Erythroblast (primary cell): ENCODE measurements at regions not wholly inside any gene's neighbourhood (a gene's known extent, or its start where the extent isn't known, plus 50 kb on each side); places are given as distances from the start of the nearest gene placed in this dataset.
A peak's percentile ranks its signal among the peaks of the same experiment; 100 is the strongest.

Experiments
- DNase-seq, 2 experiments: peaks; one replicate each; lab custom pipeline; 2025; lab: John Stamatoyannopoulos, UW
- GATA1 ChIP-seq: IDR thresholded peaks from 2 replicates; pipeline ENCODE4 v1.6.1; 2011; ENCODE audit warnings: low read depth, mild to moderate bottlenecking, control low read depth, low read length, moderate library complexity
- POLR2A ChIP-seq: IDR thresholded peaks from 2 replicates; pipeline ENCODE4 v1.6.1; 2011; ENCODE audit warnings: mild to moderate bottlenecking, low read length

- peak; percentile 14 to 18 for DNase-seq
- TF ChIP-seq GATA1, result no peak
- no peak for TF ChIP-seq POLR2A
These were observed 194.8 kb downstream of the MIAT start for GRCh38 chr22:26852176-26852575.

DNA sequence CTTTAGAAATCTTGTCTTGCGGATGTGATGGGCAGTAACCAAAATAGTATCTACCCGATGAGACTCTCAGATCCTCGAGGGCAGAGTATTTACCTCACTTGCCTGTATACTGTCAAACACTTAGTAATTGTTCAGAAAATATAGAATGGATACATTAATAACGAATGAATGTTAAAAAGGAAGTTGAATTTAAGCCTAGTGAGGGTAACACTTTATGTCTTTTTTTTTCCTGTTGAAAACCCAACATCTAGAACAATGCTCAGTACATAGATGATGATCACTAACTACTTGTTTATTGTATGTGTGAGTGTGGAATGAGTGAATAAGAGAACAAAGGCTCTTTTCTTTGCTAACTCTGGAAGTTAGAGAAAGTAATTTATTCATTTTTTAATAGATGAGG lies 195.7 kb downstream of the MIAT start:
- no peak for TF ChIP-seq POLR2A
- no peak for TF ChIP-seq GATA1
- DNase-seq, result no peak

DNA sequence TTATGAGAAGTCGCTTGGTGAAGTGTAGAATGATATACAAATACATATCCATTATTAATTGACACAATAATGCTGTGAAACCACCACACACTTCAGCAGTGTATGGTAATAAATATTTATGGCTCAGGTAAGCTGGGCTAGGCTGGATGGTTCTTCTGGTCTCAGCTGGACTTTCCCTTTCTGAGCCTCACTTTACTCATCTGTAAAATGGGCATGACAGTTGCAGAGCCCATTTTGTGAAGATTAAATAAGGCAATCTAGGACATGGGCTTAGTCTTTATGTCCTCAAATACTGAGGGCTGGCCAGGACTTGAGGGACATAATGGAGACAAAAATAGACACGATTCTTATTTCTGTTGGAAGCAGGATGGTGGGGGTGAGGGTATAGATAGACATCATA lies 196.1 kb downstream of the MIAT start:
- DNase-seq, result no peak
- TF ChIP-seq POLR2A (no peak), GATA1 (no peak)

DNA sequence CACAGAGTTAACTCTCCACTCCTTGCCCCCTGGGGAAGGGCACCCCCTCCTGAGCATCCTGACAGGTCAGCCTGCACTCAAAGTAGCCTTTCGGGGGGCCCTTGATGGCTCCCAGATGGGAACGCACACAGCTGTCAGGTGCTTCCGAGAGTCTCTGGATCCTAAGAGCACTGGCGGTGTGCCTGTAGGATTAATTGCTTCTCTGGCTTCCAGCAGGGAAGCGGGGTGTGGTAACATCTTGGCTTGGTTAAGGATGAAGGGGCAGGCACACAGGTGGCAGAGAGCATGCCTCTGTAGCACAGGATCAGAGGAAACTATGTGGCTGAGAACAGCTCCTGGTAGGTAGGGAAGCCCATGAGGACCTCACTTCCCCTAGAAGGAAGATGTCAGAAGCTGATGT lies 199.8 kb downstream of the MIAT start:
- no peak for TF ChIP-seq POLR2A
- no peak for TF ChIP-seq GATA1
- DNase-seq, result no peak

- TF ChIP-seq GATA1 (no peak), POLR2A (no peak)
- DNase-seq, result peak in 1 of 2 experiments; percentile 11
These were observed 202.9 kb downstream of the MIAT start for GRCh38 chr22:26860301-26860700.

- DNase-seq, result no peak
- TF ChIP-seq GATA1, result no peak
- no peak for TF ChIP-seq POLR2A
These were observed 207.6 kb downstream of the MIAT start for GRCh38 chr22:26865021-26865420.

DNA sequence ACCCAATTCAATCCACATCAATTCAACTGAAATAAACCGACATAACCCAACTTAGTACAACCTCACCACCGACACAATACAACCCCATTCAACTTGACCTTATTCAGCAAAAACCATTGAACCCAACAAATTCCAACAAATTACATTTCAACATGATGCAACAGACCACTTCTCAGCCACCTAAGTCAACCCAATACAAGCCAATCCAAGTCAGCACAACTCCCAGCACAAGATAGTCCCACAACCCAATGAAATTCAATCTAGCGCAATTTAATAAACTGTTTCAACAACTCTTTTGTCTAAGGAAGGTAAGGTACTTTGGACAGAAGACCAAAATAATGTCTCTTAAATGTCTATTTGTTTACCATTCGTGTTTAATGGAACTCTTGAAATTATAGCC lies 226.0 kb downstream of the MIAT start:
- TF ChIP-seq GATA1 (no peak), POLR2A (no peak)
- DNase-seq, result no peak

- TF ChIP-seq GATA1 (no peak), POLR2A (no peak)
- no peak for DNase-seq
These were observed 227.5 kb downstream of the MIAT start for GRCh38 chr22:26884921-26885320.

GRCh38 chr22:26885441-26886261 lies 228.3 kb downstream of the MIAT start:
- TF ChIP-seq POLR2A, result no peak
- TF ChIP-seq GATA1, result no peak
- no peak for DNase-seq

GRCh38 chr22:26887456-26887855 lies 230.1 kb downstream of the MIAT start:
- TF ChIP-seq GATA1 (no peak), POLR2A (no peak)
- no peak for DNase-seq

- no peak for DNase-seq
- TF ChIP-seq GATA1, result no peak
These were observed 230.5 kb downstream of the MIAT start for GRCh38 chr22:26887916-26888315.

GRCh38 chr22:26888887-26889286 lies 231.5 kb downstream of the MIAT start:
- no peak for TF ChIP-seq GATA1
- TF ChIP-seq POLR2A, result no peak
- DNase-seq, result no peak

- DNase-seq, result no peak
- no peak for TF ChIP-seq POLR2A
- TF ChIP-seq GATA1, result no peak
These were observed 232.4 kb downstream of the MIAT start for GRCh38 chr22:26889802-26890201.

GRCh38 chr22:26890870-26891269 lies 233.5 kb downstream of the MIAT start:
- DNase-seq, result no peak
- TF ChIP-seq GATA1, result no peak
- TF ChIP-seq POLR2A, result no peak

DNA sequence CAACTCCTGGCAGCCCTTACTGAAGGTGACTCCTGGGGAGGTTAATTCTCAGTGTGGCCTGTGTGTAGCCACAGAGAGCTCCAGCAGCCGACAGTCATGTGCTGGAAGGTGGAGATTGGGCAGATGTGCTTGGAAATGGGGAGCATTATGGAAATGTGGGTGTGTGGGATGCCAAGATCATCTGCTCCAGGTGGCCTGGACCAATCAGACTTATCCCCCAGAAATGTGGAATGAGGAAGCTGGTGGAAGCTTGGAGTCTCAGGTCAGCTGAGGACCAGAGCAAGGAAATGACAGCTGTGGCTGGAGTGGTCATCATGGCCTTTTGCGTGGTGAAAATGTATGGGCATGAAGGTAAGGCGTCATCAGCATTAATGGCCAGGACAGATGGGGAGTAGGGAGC lies 234.0 kb downstream of the MIAT start:
- TF ChIP-seq GATA1 (no peak), POLR2A (no peak)
- no peak for DNase-seq
